GM12874 (cell line): ENCODE measurements at regions not wholly inside any gene's neighbourhood (a gene's known extent, or its start where the extent isn't known, plus 50 kb on each side); places are given as distances from the start of the nearest gene placed in this dataset.

Experiments
- CTCF ChIP-seq: IDR thresholded peaks from 2 replicates; pipeline ENCODE4 v1.5.1; 2011; ENCODE audit warnings: low read depth, mild to moderate bottlenecking, control low read depth, low read length, moderate library complexity; ENCODE audit not compliant: insufficient read depth

GRCh38 chr5:118628660-118629354 is 359.5 kb downstream of the DTWD2 start:
- TF ChIP-seq CTCF: no peak

- no peak for TF ChIP-seq CTCF
Measured at GRCh38 chr5:118620233-118620632, 368.1 kb downstream of the DTWD2 start.

GRCh38 chr5:118619823-118620222 is 368.5 kb downstream of the DTWD2 start:
- TF ChIP-seq CTCF: no peak

- no peak for TF ChIP-seq CTCF
Measured at GRCh38 chr5:118616281-118616680, 372.1 kb downstream of the DTWD2 start.

- no peak for TF ChIP-seq CTCF
Measured at GRCh38 chr5:118614731-118615456, 373.5 kb downstream of the DTWD2 start.

GRCh38 chr5:118611332-118611945 is 376.9 kb downstream of the DTWD2 start:
- TF ChIP-seq CTCF: peak; percentile 42; the same call in 1 of the 2 replicates

- TF ChIP-seq CTCF: no peak
Measured at GRCh38 chr5:118606940-118607339, 381.4 kb downstream of the DTWD2 start.
